ENCODE measurements at regions not wholly inside any gene's neighbourhood (a gene's known extent, or its start where the extent isn't known, plus 50 kb on each side); places are given as distances from the start of the nearest gene placed in this dataset.

GRCh38 chr12:34289431-34290380, 267.4 kb downstream of the ALG10 start:
- no peak for TF ChIP-seq MAX (IDR thresholded peaks at IDR 0.05; ENCODE audit: low read depth, low read length)
- no peak for TF ChIP-seq POLR2A (IDR thresholded peaks at IDR 0.05; ENCODE audit: extremely low read depth, insufficient read length)
- TF ChIP-seq, protein P1, sequence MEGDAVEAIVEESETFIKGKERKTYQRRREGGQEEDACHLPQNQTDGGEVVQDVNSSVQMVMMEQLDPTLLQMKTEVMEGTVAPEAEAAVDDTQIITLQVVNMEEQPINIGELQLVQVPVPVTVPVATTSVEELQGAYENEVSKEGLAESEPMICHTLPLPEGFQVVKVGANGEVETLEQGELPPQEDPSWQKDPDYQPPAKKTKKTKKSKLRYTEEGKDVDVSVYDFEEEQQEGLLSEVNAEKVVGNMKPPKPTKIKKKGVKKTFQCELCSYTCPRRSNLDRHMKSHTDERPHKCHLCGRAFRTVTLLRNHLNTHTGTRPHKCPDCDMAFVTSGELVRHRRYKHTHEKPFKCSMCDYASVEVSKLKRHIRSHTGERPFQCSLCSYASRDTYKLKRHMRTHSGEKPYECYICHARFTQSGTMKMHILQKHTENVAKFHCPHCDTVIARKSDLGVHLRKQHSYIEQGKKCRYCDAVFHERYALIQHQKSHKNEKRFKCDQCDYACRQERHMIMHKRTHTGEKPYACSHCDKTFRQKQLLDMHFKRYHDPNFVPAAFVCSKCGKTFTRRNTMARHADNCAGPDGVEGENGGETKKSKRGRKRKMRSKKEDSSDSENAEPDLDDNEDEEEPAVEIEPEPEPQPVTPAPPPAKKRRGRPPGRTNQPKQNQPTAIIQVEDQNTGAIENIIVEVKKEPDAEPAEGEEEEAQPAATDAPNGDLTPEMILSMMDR (IDR thresholded peaks at IDR 0.05; ENCODE audit: low read depth, low read length), result no peak
